ENCODE measurements at regions not wholly inside any gene's neighbourhood (a gene's known extent, or its start where the extent isn't known, plus 50 kb on each side); places are given as distances from the start of the nearest gene placed in this dataset.

DNA sequence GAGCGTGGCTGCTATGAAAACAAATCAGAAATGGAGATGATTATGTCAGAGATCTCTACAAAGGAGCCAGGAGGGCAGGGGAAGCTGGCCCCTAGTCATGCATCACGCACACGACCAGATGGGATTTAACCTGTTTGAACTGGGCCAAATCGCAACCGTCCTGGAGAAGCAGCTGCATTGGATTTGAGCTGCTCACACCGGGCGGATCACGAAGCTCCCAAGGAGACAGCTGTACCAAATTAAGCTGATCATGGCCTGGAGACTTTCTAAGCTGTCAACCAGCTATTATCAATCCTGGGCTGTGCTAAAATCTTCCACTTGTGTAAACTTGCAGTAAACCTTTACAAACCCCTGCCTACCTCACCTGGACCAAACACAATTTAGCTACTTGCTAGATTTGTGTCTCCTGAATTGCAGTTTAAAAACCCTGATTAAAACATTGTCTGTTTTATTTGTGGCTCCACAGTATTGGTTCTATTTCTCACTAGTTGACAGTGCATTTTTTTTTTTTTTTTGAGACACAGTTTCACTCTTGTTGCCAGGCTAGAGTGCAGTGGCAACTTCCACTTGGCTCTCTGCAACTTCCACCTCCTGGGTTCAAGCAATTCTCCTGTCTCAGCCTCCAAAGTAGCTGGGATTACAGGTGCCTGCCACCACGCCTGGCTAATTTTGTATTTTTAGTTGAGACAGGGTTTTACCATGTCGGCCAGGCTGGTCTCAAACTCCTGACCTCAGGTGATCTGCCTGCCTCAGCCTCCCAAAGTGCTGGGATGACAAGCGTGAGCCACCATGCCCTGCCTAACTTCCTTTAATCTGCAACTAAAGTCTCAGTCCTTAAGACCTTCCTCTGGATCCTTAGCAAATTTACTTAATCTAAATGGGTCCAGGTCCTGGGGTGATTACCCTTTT, 98.3 kb upstream of the GRIN2A start:
- no peak overlapping the region for H3K18ac ChIP-seq (ENCODE audit: extremely low read depth, low read length)
- no peak overlapping the region for H2BK15ac ChIP-seq (ENCODE audit: low read length)
- no peak overlapping the region for H4K8ac ChIP-seq (ENCODE audit: extremely low read depth, insufficient read depth, low read length)
- H3K36me3 ChIP-seq (ENCODE audit: control insufficient read depth in 2 of 4, insufficient read depth in 4 of 4, low read length in 3 of 4) = no peaks in the 10 kb centered on the region
- WGBS, 2 experiments (ENCODE audit: extremely low coverage in 1 of 2, insufficient coverage in 1 of 2, insufficient read length in 1 of 2, insufficient replicate concordance in 2 of 2, low coverage in 1 of 2, low lambda C conversion rate in 2 of 2, missing lambda C conversion rate in 1 of 2) = 80% methylated on average over 11 of the region's 11 CpGs; no CpG with 5 or more reads in 1 of the 2 experiments
- H3K79me1 ChIP-seq (ENCODE audit: low read depth, low read length) = no peaks in the 10 kb centered on the region
- ChIA-PET CTCF (ENCODE audit: partially characterized antibody) (interaction anchor here (0.6 to 1.0 kb wide), 4 partner anchors 13 to 872 kb away, joined by 3 to 4 read pairs (median 3); no protein-coding TSS in a partner anchor), POLR2A (ENCODE audit: partially characterized antibody) (no interaction called here)
- DNase-seq (ENCODE audit: low read depth in 1 of 2, low spot score in 2 of 2) = no peak
- no peak overlapping the region for H3K56ac ChIP-seq (replicated peaks; ENCODE audit: insufficient read length, low read depth, low read length)
- no peak overlapping the region for H2BK120ac ChIP-seq (replicated peaks; ENCODE audit: low read depth, low read length)
- H4K91ac ChIP-seq (replicated peaks; ENCODE audit: insufficient read length, low read length) = no peak overlapping the region
- no peak overlapping the region for H4K5ac ChIP-seq (ENCODE audit: insufficient read length, low read depth, low read length)
- no peak overlapping the region for H3K23ac ChIP-seq (ENCODE audit: insufficient read length)
- no peak overlapping the region for H3K9ac ChIP-seq (replicated peaks in 1 of 4; ENCODE audit: extremely low read depth in 1 of 4, low read depth in 3 of 4, low read length in 3 of 4)
- H3K4me1 ChIP-seq (replicated peaks in 1 of 4; ENCODE audit: control insufficient read depth in 3 of 4, insufficient read depth in 4 of 4, low read length in 3 of 4) = no peaks in the 10 kb centered on the region
- no peaks in the 10 kb centered on the region for H4K20me1 ChIP-seq (replicated peaks in 1 of 2; ENCODE audit: control insufficient read depth in 1 of 2, insufficient read depth in 2 of 2, low read length in 2 of 2)
- H2BK20ac ChIP-seq (ENCODE audit: low read length) = no peak overlapping the region
- H3K23me2 ChIP-seq (ENCODE audit: low read depth, low read length) = no peaks in the 10 kb centered on the region
- H2BK12ac ChIP-seq (ENCODE audit: low read depth, low read length) = no peak overlapping the region
- H3K27me3 ChIP-seq (replicated peaks in 1 of 4; ENCODE audit: control insufficient read depth in 3 of 4, extremely low read depth in 1 of 4, insufficient read depth in 3 of 4, low read length in 3 of 4) = no peaks in the 10 kb centered on the region
- H3K14ac ChIP-seq (ENCODE audit: insufficient read length) = no peak overlapping the region
- no peak for FAIRE-seq
- no peak overlapping the region for H2BK5ac ChIP-seq (ENCODE audit: low read depth, low read length)
- TF ChIP-seq KDM4A (IDR thresholded peaks at IDR 0.05; ENCODE audit: low read depth, low read length, severe bottlenecking) = no peak
- TF ChIP-seq, protein P1, sequence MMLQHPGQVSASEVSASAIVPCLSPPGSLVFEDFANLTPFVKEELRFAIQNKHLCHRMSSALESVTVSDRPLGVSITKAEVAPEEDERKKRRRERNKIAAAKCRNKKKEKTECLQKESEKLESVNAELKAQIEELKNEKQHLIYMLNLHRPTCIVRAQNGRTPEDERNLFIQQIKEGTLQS (IDR thresholded peaks at IDR 0.05; ENCODE audit: insufficient read depth, low read depth, low read length) = no peak
- H3K9me3 ChIP-seq (ENCODE audit: insufficient read depth in 2 of 2, low read depth in 1 of 2, low read length in 1 of 2) = peaks cover 8 to 9% of the 10 kb centered on the region in 2 experiments
- no peak overlapping the region for H3K4me2 ChIP-seq (ENCODE audit: insufficient read depth in 1 of 2, low read depth in 2 of 2, low read length in 2 of 2)
- H3K79me2 ChIP-seq (ENCODE audit: control insufficient read depth in 1 of 2, insufficient read depth in 2 of 2, low read length in 2 of 2) = no peaks in the 10 kb centered on the region
- H2AFZ ChIP-seq (ENCODE audit: low read length) = no peak overlapping the region
- H3K27ac ChIP-seq (ENCODE audit: low read depth, low read length) = no peak overlapping the region
- H3K4ac ChIP-seq (replicated peaks; ENCODE audit: insufficient read length, low read depth, low read length) = no peak overlapping the region
- H2AK5ac ChIP-seq (ENCODE audit: low read depth, low read length) = no peak overlapping the region
- H3K4me3 ChIP-seq (ENCODE audit: extremely low read depth in 1 of 4, insufficient read depth in 2 of 4, low read depth in 3 of 4, low read length in 4 of 4) = no peak overlapping the region

Data from H1 (cell line).